SH-SY5Y (cell line): ENCODE measurements at regions not wholly inside any gene's neighbourhood (a gene's known extent, or its start where the extent isn't known, plus 50 kb on each side); places are given as distances from the start of the nearest gene placed in this dataset.

Experiments used
- GATA2 ChIP-seq: IDR thresholded peaks from 2 replicates; pipeline ENCODE4 v1.6.1; 2011; ENCODE audit warnings: mild to moderate bottlenecking, low read depth, low read length
- GATA3 ChIP-seq: IDR thresholded peaks from 2 replicates; pipeline ENCODE4 v1.6.1; 2011; ENCODE audit warnings: low read depth, mild to moderate bottlenecking, low read length, moderate library complexity

- TF ChIP-seq GATA3: no peak
- TF ChIP-seq GATA2: no peak
Observed at GRCh38 chr6:134394905-134395304, 77.0 kb upstream of the SGK1 start.
